ENCODE measurements at regions not wholly inside any gene's neighbourhood (a gene's known extent, or its start where the extent isn't known, plus 50 kb on each side); places are given as distances from the start of the nearest gene placed in this dataset.

DNA sequence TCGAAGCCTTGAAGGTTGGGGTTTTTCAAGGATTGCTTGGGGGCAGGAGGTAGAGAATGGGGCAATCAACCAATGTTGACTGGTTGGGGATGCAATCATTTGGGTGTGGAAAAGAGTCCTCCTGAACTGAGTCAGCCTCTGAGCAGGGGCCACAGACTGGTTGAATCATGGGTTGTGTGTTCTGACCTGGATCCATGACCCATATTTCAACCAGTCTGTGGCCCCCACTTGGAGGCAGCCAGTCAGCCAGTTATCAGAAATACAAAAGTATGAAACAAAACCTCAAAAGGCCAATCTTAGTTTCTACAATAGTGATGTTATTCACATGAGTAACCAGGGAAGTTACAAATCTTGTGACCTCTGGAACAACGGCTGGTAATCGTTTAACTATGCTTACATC is 81.4 kb upstream of the RANBP6 start:
- Histone ChIP-seq H3K4me3 (ENCODE audit: low read length) (no peak overlapping the region), H2AFZ (ENCODE audit: low read length) (no peak overlapping the region), H3F3A (ENCODE audit: low read length, unreplicated experiment) (peaks cover 3% of the 10 kb centered on the region), H3K9me3 (ENCODE audit: low read length) (no peaks in the 10 kb centered on the region), H3K9ac (ENCODE audit: low read length) (no peak overlapping the region), H4K20me1 (ENCODE audit: low read length) (no peaks in the 10 kb centered on the region), H3K27ac (ENCODE audit: low read length) (no peak overlapping the region), H3K79me2 (ENCODE audit: low read length) (no peaks in the 10 kb centered on the region), H3K4me1 (ENCODE audit: insufficient read depth, low read length) (peaks cover 19% of the 10 kb centered on the region), H3K36me3 (ENCODE audit: low read depth, low read length) (no peaks in the 10 kb centered on the region), H3K9me2 (replicated peaks; ENCODE audit: low read length) (no peaks in the 10 kb centered on the region), H3K4me2 (ENCODE audit: low read length) (no peak overlapping the region), H3K27me3 (ENCODE audit: low read length) (no peaks in the 10 kb centered on the region)
- no TSS peak for BruUV-seq (replicated peaks)
- ChIA-PET CTCF (no interaction called here), POLR2A (ENCODE audit: unreplicated experiment) (no interaction called here)
- ATAC-seq (no peak), DNase-seq (peak; percentile 28)
- intact Hi-C loops (cut with micrococcal nuclease): no loop called here
- no peak for TF ChIP-seq EZH2 (IDR thresholded peaks at IDR 0.05; ENCODE audit: low read length, unreplicated experiment)
- TF ChIP-seq EZH2phosphoT487 (IDR thresholded peaks at IDR 0.05; ENCODE audit: borderline replicate concordance, low read length): no peak

DNA sequence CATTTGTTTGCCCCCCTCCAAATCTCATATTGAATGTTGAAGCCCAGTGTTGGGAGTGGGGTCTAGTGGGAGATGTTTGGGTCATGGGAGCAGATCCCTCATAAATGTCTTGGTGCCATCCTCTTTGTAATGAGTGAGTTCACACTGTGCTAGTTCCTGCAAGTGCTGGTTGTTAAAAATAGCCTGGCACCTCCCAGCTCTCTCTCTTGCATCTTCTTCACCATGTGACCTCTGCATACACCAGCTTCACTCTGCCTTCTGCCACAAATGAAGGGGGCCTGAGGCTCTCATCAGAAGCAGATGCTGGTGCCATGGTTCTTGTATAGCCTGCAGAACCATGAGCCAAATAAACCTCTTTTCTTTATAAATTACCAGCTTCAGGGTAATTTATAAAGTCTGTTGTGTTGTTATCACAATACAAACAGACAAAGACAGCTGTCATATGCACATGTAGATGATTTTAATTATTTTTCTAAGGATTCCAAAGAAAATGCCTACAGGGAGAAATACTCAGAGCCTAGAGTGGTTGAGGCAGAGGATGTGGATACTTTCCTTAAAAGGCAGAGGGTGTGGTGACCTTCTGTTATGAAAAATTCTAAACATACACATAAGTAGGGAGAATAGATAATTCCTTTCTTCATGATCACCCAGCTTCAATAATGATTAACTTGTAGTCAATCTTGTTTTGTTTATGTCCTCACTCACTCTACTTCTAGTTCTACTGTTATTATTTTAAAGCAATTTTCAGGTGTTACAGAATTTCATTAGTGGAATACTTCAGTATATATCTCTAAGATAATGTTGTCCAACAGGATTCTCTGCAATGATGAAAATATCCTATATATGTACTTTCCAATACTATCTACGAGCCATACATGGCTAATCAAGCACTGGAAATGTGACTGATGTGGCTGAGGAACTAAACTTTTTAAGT is 75.1 kb upstream of the RANBP6 start:
- Histone ChIP-seq H3K79me2 (ENCODE audit: low read length) (no peaks in the 10 kb centered on the region), H3K36me3 (ENCODE audit: low read depth, low read length) (no peaks in the 10 kb centered on the region), H3K4me3 (ENCODE audit: low read length) (no peak overlapping the region), H3K27ac (ENCODE audit: low read length) (no peak overlapping the region), H3K4me2 (ENCODE audit: low read length) (no peak overlapping the region), H2AFZ (ENCODE audit: low read length) (no peak overlapping the region), H3K9ac (ENCODE audit: low read length) (no peak overlapping the region), H3K9me3 (ENCODE audit: low read length) (no peaks in the 10 kb centered on the region), H3K27me3 (ENCODE audit: low read length) (no peaks in the 10 kb centered on the region), H3F3A (ENCODE audit: low read length, unreplicated experiment) (no peaks in the 10 kb centered on the region), H3K4me1 (ENCODE audit: insufficient read depth, low read length) (no peaks in the 10 kb centered on the region), H3K9me2 (replicated peaks; ENCODE audit: low read length) (no peaks in the 10 kb centered on the region), H4K20me1 (ENCODE audit: low read length) (no peaks in the 10 kb centered on the region)
- CTCF ChIA-PET: no interaction called here
- DNase-seq: no peak
- no peak for ATAC-seq
- TF ChIP-seq EZH2 (IDR thresholded peaks at IDR 0.05; ENCODE audit: low read length, unreplicated experiment): no peak
- TF ChIP-seq, protein P1, sequence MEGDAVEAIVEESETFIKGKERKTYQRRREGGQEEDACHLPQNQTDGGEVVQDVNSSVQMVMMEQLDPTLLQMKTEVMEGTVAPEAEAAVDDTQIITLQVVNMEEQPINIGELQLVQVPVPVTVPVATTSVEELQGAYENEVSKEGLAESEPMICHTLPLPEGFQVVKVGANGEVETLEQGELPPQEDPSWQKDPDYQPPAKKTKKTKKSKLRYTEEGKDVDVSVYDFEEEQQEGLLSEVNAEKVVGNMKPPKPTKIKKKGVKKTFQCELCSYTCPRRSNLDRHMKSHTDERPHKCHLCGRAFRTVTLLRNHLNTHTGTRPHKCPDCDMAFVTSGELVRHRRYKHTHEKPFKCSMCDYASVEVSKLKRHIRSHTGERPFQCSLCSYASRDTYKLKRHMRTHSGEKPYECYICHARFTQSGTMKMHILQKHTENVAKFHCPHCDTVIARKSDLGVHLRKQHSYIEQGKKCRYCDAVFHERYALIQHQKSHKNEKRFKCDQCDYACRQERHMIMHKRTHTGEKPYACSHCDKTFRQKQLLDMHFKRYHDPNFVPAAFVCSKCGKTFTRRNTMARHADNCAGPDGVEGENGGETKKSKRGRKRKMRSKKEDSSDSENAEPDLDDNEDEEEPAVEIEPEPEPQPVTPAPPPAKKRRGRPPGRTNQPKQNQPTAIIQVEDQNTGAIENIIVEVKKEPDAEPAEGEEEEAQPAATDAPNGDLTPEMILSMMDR (conservative IDR thresholded peaks at IDR 0.05; ENCODE audit: low read depth, low read length): no peak
- intact Hi-C loops (cut with micrococcal nuclease): no loop called here
- BruUV-seq (replicated peaks): no TSS peak
- POLR2A ChIA-PET (ENCODE audit: unreplicated experiment): no interaction called here

DNA sequence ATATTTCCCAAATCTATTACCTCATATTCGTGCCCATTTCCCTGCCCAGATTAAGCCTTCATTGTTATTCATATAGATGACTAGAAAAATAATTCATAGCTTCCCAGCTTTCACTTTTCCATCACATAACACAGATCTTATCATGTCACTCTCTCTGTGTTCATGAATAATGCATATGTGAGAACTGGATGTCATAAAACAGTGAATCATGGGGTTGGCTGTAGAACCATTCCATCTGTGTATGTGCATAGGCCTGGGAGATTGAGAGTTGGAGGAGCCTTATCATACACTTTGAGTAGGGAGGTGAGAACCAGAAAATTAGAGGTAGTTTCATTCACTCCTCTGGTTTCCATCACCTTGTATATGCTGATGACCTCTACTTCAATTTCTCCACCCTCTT is 73.9 kb upstream of the RANBP6 start:
- H3K4me1 ChIP-seq (ENCODE audit: insufficient read depth, low read length): no peaks in the 10 kb centered on the region
- H3K79me2 ChIP-seq (ENCODE audit: low read length): no peaks in the 10 kb centered on the region
- no peaks in the 10 kb centered on the region for H3K9me3 ChIP-seq (ENCODE audit: low read length)
- TF ChIP-seq EZH2 (IDR thresholded peaks at IDR 0.05; ENCODE audit: low read length, unreplicated experiment) (no peak), EZH2phosphoT487 (IDR thresholded peaks at IDR 0.05; ENCODE audit: borderline replicate concordance, low read length) (no peak)
- TF ChIP-seq, protein P1 (conservative IDR thresholded peaks at IDR 0.05; ENCODE audit: low read depth, low read length): no peak
- H3K4me2 ChIP-seq (ENCODE audit: low read length): no peak overlapping the region
- no peaks in the 10 kb centered on the region for H4K20me1 ChIP-seq (ENCODE audit: low read length)
- no peaks in the 10 kb centered on the region for H3K27me3 ChIP-seq (ENCODE audit: low read length)
- H3K27ac ChIP-seq (ENCODE audit: low read length): no peak overlapping the region
- intact Hi-C loops (cut with micrococcal nuclease): no loop called here
- no peaks in the 10 kb centered on the region for H3F3A ChIP-seq (ENCODE audit: low read length, unreplicated experiment)
- ATAC-seq: no peak
- BruUV-seq (replicated peaks): no TSS peak
- H2AFZ ChIP-seq (ENCODE audit: low read length): no peak overlapping the region
- CTCF ChIA-PET: no interaction called here
- DNase-seq: no peak
- no peak overlapping the region for H3K9ac ChIP-seq (ENCODE audit: low read length)
- POLR2A ChIA-PET (ENCODE audit: unreplicated experiment): no interaction called here
- no peaks in the 10 kb centered on the region for H3K36me3 ChIP-seq (ENCODE audit: low read depth, low read length)
- H3K4me3 ChIP-seq (ENCODE audit: low read length): no peak overlapping the region
- no peaks in the 10 kb centered on the region for H3K9me2 ChIP-seq (replicated peaks; ENCODE audit: low read length)

Data from PC-3 (cell line).